LNCaP clone FGC (cell line): ENCODE measurements at regions not wholly inside any gene's neighbourhood (a gene's known extent, or its start where the extent isn't known, plus 50 kb on each side); places are given as distances from the start of the nearest gene placed in this dataset.

Source experiments
- DNase-seq: peaks from one replicate; pipeline ENCODE4 v3.0.0-alpha.2; 2011; ENCODE audit warnings: low read depth
- H3K4me3 ChIP-seq: 2 replicates; pipeline ENCODE4 v1.5.1; 2011; ENCODE audit warnings: mild to moderate bottlenecking, low read depth, low read length, control low read depth
- TF ChIP-seq, protein P1 (sequence below): IDR thresholded peaks from 2 replicates; pipeline ENCODE4 v1.5.1; 2012; ENCODE audit warnings: mild to moderate bottlenecking; ENCODE audit not compliant: control insufficient read depth, insufficient read depth; ENCODE audit errors: extremely low read depth

DNA sequence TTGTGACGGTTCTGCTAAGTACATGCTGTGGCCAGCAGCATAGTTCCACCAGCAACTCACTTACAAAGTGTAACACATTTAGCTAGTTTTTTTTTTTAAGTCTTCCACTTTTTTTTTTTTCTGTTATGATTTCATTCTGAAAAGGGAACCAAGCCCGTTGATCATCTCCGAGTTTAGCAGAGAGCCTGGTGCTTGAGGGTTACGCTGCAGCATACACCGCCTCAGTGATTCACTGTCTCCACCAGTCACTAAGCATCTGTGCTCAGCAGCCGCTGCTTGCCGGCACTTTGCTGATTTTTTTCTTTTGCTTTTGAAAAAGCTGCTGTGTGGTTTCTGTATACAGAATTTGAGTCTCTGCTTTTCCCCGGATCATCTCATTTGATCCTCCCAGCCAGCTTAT lies 194.5 kb upstream of the CDH13 start:
- TF ChIP-seq, protein P1, sequence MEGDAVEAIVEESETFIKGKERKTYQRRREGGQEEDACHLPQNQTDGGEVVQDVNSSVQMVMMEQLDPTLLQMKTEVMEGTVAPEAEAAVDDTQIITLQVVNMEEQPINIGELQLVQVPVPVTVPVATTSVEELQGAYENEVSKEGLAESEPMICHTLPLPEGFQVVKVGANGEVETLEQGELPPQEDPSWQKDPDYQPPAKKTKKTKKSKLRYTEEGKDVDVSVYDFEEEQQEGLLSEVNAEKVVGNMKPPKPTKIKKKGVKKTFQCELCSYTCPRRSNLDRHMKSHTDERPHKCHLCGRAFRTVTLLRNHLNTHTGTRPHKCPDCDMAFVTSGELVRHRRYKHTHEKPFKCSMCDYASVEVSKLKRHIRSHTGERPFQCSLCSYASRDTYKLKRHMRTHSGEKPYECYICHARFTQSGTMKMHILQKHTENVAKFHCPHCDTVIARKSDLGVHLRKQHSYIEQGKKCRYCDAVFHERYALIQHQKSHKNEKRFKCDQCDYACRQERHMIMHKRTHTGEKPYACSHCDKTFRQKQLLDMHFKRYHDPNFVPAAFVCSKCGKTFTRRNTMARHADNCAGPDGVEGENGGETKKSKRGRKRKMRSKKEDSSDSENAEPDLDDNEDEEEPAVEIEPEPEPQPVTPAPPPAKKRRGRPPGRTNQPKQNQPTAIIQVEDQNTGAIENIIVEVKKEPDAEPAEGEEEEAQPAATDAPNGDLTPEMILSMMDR: no peak
- no peak overlapping the region for H3K4me3 ChIP-seq
- DNase-seq: no peak

DNA sequence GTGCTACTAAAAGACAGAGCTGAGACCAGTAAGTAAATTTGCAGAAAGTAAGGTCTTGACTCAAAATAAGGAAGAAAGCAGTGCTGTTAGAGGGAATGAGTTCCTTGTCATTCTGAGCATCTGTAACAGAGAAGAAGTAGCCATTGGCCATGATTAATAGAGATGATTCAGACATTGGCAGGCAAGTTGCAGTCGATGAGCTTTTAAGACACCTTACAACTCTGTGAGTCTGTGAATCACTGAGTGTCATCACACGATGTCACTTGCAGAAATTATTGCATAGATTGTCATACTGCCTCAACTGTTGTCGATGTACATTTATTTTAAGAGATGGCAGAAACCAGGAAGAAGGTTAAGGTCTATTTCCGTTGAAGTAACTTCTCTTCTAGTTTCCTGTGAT lies 201.1 kb upstream of the CDH13 start:
- TF ChIP-seq, protein P1: no peak
- no peak overlapping the region for H3K4me3 ChIP-seq
- DNase-seq: no peak

DNA sequence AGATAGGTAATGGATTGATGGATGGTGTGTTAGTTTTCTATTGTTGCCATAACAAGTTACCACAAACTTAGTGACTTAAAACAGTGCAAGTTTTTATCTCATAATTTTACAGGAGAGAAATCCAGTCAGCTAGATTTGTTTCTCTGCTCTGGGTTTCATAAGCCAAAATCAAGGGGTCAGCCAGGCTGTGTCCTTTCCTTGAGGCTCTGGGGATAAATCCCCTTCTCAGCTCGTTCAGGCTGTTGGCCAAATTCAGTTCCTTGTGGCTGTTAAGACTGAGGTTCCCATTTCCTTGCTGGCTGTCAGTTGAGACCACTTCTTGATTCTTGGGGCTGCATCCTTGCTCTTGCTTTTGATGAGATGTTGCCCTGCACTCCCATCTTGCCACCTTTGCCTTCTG lies 204.9 kb upstream of the CDH13 start:
- no peak overlapping the region for H3K4me3 ChIP-seq
- DNase-seq: no peak
- TF ChIP-seq, protein P1: no peak

DNA sequence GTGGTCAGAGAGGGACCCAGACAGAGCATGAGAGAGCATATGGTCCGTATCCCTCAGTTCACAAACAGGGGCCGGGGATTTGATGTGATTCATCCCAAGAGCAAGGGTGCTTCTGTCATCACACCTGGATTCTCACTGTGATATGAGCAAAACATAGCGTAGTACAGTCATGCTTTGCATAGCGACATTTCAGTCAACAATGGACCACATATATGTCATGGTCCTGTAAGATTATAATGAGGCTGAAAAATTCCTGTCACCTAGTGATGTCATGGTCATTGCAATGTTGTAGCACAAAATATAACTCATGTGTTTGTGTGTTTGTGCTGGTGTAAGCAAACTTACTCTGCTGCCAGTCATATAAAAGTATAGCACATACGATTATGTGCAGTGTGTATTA lies 207.4 kb upstream of the CDH13 start:
- H3K4me3 ChIP-seq: no peak overlapping the region
- DNase-seq: no peak
- TF ChIP-seq, protein P1: no peak

DNA sequence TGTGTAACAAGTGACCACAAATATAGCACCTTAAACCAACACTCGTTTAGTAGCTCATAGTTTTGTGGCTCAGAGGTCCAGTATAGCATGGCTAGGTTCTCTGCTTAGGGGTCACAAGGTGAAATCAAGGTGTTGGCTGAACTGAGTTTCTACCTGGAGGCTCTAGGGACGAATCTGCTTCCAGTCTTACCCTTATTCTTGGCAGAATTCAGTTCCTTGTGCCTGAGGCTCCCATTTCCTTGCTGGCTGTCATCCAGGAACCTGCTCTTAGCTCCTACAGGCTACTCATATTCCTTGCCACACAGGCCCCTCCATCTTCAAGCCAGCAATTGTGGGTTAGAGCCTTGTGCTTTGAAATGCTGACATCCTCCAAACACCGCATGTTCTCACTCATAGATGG lies 212.3 kb upstream of the CDH13 start:
- H3K4me3 ChIP-seq: no peak overlapping the region
- no peak for DNase-seq
- TF ChIP-seq, protein P1: no peak

DNA sequence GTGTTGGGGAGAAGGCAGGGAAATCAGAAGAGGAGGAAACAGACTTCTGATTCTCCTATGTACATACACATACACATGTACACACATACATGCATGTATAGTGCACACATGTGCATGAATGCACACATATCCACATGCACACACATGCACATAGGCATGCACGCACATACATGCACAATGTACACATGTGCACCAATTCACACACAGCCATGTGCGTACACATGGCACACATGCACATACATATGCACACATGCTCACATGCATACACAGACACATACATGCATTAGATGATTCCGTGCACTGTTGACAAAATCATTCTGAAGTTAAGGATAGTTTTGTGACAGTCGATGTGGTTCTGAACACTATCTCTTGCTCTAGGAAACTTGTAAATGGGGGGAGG lies 214.0 kb upstream of the CDH13 start:
- TF ChIP-seq, protein P1: no peak
- no peak overlapping the region for H3K4me3 ChIP-seq
- no peak for DNase-seq

DNA sequence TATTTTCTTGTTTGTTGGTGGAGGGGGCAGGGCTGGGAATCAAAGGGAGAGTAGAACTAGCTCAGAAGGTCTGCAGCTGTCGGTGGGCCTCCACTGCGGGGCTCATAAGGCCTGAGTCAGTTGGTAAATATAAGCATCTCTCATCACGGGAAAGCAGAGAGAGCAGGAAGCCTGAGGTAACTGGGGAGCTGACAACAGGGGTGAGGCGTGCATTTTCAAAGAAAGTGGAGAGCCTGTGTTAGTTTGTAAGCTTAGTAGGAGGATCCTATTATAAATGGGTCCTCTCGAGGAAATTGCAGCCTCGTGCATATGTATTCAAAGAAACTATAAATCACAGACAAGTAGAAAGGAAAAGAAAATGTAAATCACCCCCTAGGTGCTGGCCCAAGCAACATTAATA lies 221.0 kb upstream of the CDH13 start:
- no peak for DNase-seq
- TF ChIP-seq, protein P1: no peak
- no peak overlapping the region for H3K4me3 ChIP-seq
